Pancreas (tissue), 10 donors: ENCODE measurements at regions not wholly inside any gene's neighbourhood (a gene's known extent, or its start where the extent isn't known, plus 50 kb on each side); places are given as distances from the start of the nearest gene placed in this dataset.
A peak's percentile ranks its signal among the peaks of the same experiment; 100 is the strongest.

Experiments
- ATAC-seq, 4 donors: fragments of 200-7000 bp; cut with Tn5 transposase; one replicate each; pipeline versions ENCODE4 v1.8.0 to v1.9.1; 2020; ENCODE audit warnings: mild to moderate bottlenecking in 4 of 4, moderate library complexity in 4 of 4
- DNase-seq, 6 donors: peaks; one replicate each; pipeline ENCODE4 v3.0.0-alpha.2; 2020
- FAIRE-seq: peaks from 2 replicates; lab custom pipeline; 2012; peaks lifted over from hg19 to GRCh38; lab: Jason Lieb, UNC
- H3K27ac ChIP-seq, 4 donors: fragments of 200-600 bp; sonication (generic); 1 replicate in 3 of 4; 2 replicates in 1 of 4; pipeline versions ENCODE4 v1.5.0 to v1.8.0; 2020
- H3K27me3 ChIP-seq, 4 donors: fragments of 200-600 bp; one replicate each; pipeline ENCODE4 v1.8.0; 2021
- H3K36me3 ChIP-seq, 3 donors: fragments of 200-600 bp; sonication (generic) in 1 of 3; one replicate each; pipeline versions ENCODE4 v1.5.0 to v1.8.0; 2020 to 2021
- H3K4me1 ChIP-seq, 3 donors: fragments of 200-600 bp; one replicate each; pipeline ENCODE4 v1.8.0; 2021
- H3K4me3 ChIP-seq, 4 donors: fragments of 200-600 bp; sonication (generic) in 2 of 4; one replicate each; pipeline versions ENCODE4 v1.5.0 to v1.8.0; 2020 to 2021
- H3K9me3 ChIP-seq, 4 donors: fragments of 200-600 bp; one replicate each; pipeline ENCODE4 v1.8.0; 2021
- CTCF ChIP-seq, 4 donors: fragments of 200-600 bp; sonication (generic) in 3 of 4; IDR thresholded peaks; one replicate each; pipeline versions ENCODE4 v1.5.0 to v1.8.0; 2021; ENCODE audit warnings: antibody characterized with exemption in 4 of 4
- WGBS, 2 donors: extraction: QIAGEN DNeasy Blood & Tissue Kit; methylation state at CpG; one replicate each; pipeline ENCODE4 v1.1.7; 2013; 5-methylcytosine and 5-hydroxymethylcytosine counted together
- intact Hi-C, 3 donors: fragments of 100-400 bp; cut with DNase I; formaldehyde crosslinking; loops; one replicate each; pipeline versions ENCODE4 v1.11.1 to v1.14.2; 2022
- donor health status: healthy with polysubstance abuse.
- donor health status: DM: no; HTN: no; CAD: no; lungs with moderate emphysema.
- donor health status: DM: no; HTN: no; CAD: no.
- donor health status: control.
- donor health status: control.
- donor health status: Bipolar disorder and iron deficiency.
- donor health status: DM: yes; HTN: yes; CAD: no.
- donor health status: DM: no; HTN: no; CAD: no.
- donor health status: DM: no; HTN: no; CAD: no.
- donor health status: DM: yes; HTN: yes; CAD: no.

GRCh38 chr10:130761032-130761575 is 550.4 kb downstream of the TCERG1L start:
- no peak for ATAC-seq
- H3K4me3 ChIP-seq = no peak overlapping the region
- 56 to 61% methylated on average over 6 of the region's 6 CpGs for WGBS, 2 donors
- no peak for TF ChIP-seq CTCF (IDR thresholded peaks at IDR 0.05)
- no peaks in the 10 kb centered on the region for H3K9me3 ChIP-seq
- peak in 1 of 6 donors; percentile 26 for DNase-seq
- H3K4me1 ChIP-seq = no peaks in the 10 kb centered on the region
- intact Hi-C loops = no loop called here
- FAIRE-seq = no peak
- no peaks in the 10 kb centered on the region for H3K27me3 ChIP-seq
- H3K36me3 ChIP-seq = no peaks in the 10 kb centered on the region
- no peak overlapping the region for H3K27ac ChIP-seq

- 50 to 59% methylated on average over 13 of the region's 13 CpGs for WGBS, 2 donors
- DNase-seq (peak in 1 of 6 donors; percentile 20), ATAC-seq (no peak), FAIRE-seq (no peak)
- H3K9me3 ChIP-seq = no peaks in the 10 kb centered on the region
- intact Hi-C loops = no loop called here
- H3K27ac ChIP-seq = no peak overlapping the region
- no peaks in the 10 kb centered on the region for H3K4me1 ChIP-seq
- no peak overlapping the region for H3K4me3 ChIP-seq
- TF ChIP-seq CTCF (IDR thresholded peaks at IDR 0.05) = no peak
- H3K27me3 ChIP-seq = peaks cover 0 to 2% (median 0%) of the 10 kb centered on the region in 4 donors
- H3K36me3 ChIP-seq = no peaks in the 10 kb centered on the region
These were observed 549.7 kb downstream of the TCERG1L start for GRCh38 chr10:130761788-130762301.

GRCh38 chr10:130762491-130762890 is 549.0 kb downstream of the TCERG1L start:
- FAIRE-seq = no peak
- Histone ChIP-seq H3K27ac (no peak overlapping the region), H3K4me3 (no peak overlapping the region), H3K9me3 (no peaks in the 10 kb centered on the region), H3K27me3 (peaks cover 0 to 2% (median 0%) of the 10 kb centered on the region in 4 donors), H3K36me3 (no peaks in the 10 kb centered on the region), H3K4me1 (no peaks in the 10 kb centered on the region)
- ATAC-seq = no peak
- TF ChIP-seq CTCF (IDR thresholded peaks at IDR 0.05) = no peak
- DNase-seq = peak in 2 of 6 donors; percentile 12 to 35
- 56 to 70% methylated on average over 6 of the region's 6 CpGs for WGBS, 2 donors
- intact Hi-C loops = no loop called here

GRCh38 chr10:130763071-130763470 is 548.5 kb downstream of the TCERG1L start:
- H3K36me3 ChIP-seq = no peaks in the 10 kb centered on the region
- no peak overlapping the region for H3K4me3 ChIP-seq
- intact Hi-C loops = no loop called here
- H3K9me3 ChIP-seq = no peaks in the 10 kb centered on the region
- H3K27ac ChIP-seq = no peak overlapping the region
- ATAC-seq (no peak), DNase-seq (no peak), FAIRE-seq (no peak)
- peaks cover 0 to 2% (median 0%) of the 10 kb centered on the region in 4 donors for H3K27me3 ChIP-seq
- TF ChIP-seq CTCF (IDR thresholded peaks at IDR 0.05) = no peak
- no peaks in the 10 kb centered on the region for H3K4me1 ChIP-seq
- 59 to 70% methylated on average over 6 of the region's 6 CpGs for WGBS, 2 donors

GRCh38 chr10:130763491-130763890 is 548.0 kb downstream of the TCERG1L start:
- ATAC-seq = no peak

More at GRCh38 chr10:130763491-130763890, 548.0 kb downstream of the TCERG1L start:
- DNase-seq = no peak
- no peak overlapping the region for H3K4me3 ChIP-seq
- no peak overlapping the region for H3K27ac ChIP-seq
- no peaks in the 10 kb centered on the region for H3K36me3 ChIP-seq
- 45 to 54% methylated on average over 4 of the region's 4 CpGs for WGBS, 2 donors
- no peaks in the 10 kb centered on the region for H3K9me3 ChIP-seq
- no peak for FAIRE-seq
- no peaks in the 10 kb centered on the region for H3K4me1 ChIP-seq
- H3K27me3 ChIP-seq = peaks cover 0 to 2% (median 0%) of the 10 kb centered on the region in 4 donors
- no peak for TF ChIP-seq CTCF (IDR thresholded peaks at IDR 0.05)
- intact Hi-C loops = no loop called here
